ENCODE measurements at regions not wholly inside any gene's neighbourhood (a gene's known extent, or its start where the extent isn't known, plus 50 kb on each side); places are given as distances from the start of the nearest gene placed in this dataset.

DNA sequence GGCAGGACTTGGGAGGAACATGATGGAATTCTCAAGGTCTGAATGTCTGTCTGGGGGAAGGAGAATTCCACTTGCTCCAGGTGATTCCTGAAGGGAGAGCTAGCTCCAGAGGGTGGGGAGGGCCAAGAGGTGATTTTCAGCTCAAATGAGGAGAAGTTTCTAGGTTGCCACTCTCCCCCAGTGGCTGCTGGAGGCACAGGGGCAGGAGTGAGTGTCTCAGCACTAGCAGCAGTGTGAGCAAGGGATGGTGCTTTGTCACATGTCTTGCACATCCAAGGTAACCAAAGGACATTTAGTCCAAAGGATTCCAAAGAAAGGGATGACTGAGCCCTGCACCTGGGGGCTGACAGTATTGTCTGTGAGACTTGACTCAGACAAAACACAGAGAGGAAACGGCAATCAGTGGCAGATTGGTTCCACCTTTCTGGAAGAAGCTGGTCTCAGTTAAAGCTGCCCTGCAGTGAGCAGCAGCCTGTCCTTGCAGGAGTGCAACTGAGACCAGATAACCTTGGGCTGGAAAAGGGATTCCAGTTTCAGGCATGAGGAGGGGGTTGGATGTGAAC lies 51.2 kb upstream of the PCBD1 start:
- H3K4me3 ChIP-seq, result no peak overlapping the region
- in situ Hi-C loops (cut with MboI; ENCODE audit: low sequenced_read_pairs), result no loop called here
- H3K27me3 ChIP-seq (ENCODE audit: low read depth), result peaks cover 4% of the 10 kb centered on the region; the same call in 1 of the 2 replicates
- no peak for DNase-seq (ENCODE audit: low spot score in 2 of 2)
- H3K36me3 ChIP-seq (replicated peaks), result no peaks in the 10 kb centered on the region
- H3K9me3 ChIP-seq, result no peaks in the 10 kb centered on the region
- H3K4me1 ChIP-seq, result no peaks in the 10 kb centered on the region

DNA sequence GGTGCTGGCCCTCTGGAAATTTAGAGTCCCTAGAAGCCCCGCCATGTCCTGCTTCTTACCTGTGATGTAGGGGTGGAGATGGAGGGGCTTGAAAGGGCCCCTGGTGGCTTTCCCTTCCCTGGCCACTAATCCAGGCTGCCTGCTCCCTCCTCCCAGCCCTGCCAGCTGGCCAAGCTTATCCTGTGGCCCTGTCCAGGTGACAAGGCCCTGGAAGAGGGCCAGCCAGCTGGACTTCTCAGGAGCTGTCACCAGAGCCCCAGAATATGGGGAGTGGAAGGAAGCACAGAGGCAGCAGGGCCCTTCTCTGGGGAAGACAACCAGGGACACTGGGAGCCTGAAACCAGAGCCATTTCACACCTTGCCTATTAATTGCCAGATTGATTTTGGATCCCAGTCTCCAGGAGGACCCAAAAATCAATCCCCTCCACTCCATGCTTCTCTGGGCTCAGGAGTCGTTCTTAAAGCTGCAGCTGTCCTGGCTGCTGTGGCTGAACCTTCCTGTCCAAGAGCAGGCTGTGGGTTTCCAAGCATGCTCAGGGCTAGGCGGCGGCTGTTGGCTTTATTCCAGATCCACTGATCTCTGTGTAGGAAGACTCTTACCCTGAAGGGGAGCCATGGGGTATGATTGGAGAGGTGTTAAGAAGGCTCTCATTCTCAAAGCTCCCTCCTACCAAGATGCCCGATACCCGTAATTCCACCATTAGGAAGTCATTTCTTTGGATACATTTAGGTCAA lies 52.6 kb upstream of the PCBD1 start:
- Histone ChIP-seq H3K4me1 (no peaks in the 10 kb centered on the region), H3K9me3 (no peaks in the 10 kb centered on the region), H3K36me3 (replicated peaks) (no peaks in the 10 kb centered on the region), H3K27me3 (ENCODE audit: low read depth) (peaks cover 4% of the 10 kb centered on the region; the same call in 1 of the 2 replicates), H3K4me3 (no peak overlapping the region)
- in situ Hi-C loops (cut with MboI; ENCODE audit: low sequenced_read_pairs), result no loop called here
- DNase-seq (ENCODE audit: low spot score in 2 of 2), result peak in 1 of 2 experiments; percentile 25

DNA sequence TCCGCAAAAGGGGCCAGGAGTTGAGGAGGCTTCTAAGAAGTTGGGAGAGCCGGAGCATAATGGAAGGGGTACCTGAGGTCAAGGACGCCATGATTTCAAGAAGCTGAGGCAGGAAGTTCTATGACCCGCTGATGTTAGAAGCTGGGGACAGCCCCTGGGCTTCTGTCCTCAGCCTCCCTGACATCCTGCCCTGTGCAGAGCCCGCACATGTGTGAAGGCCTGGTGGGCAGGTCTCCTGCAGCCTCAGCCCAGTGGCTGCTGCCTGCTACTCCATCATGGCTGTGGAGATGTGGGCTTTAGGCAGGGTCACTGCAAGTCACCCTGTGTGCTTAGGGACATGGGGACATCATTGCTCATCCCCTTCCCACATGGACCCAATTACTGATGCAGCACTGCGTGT lies 53.8 kb upstream of the PCBD1 start:
- Histone ChIP-seq H3K36me3 (replicated peaks) (no peaks in the 10 kb centered on the region), H3K4me3 (no peak overlapping the region), H3K9me3 (no peaks in the 10 kb centered on the region), H3K4me1 (no peaks in the 10 kb centered on the region), H3K27me3 (ENCODE audit: low read depth) (peaks cover 4% of the 10 kb centered on the region; the same call in 1 of the 2 replicates)
- DNase-seq (ENCODE audit: low spot score in 2 of 2), result no peak
- in situ Hi-C loops (cut with MboI; ENCODE audit: low sequenced_read_pairs), result no loop called here

DNA sequence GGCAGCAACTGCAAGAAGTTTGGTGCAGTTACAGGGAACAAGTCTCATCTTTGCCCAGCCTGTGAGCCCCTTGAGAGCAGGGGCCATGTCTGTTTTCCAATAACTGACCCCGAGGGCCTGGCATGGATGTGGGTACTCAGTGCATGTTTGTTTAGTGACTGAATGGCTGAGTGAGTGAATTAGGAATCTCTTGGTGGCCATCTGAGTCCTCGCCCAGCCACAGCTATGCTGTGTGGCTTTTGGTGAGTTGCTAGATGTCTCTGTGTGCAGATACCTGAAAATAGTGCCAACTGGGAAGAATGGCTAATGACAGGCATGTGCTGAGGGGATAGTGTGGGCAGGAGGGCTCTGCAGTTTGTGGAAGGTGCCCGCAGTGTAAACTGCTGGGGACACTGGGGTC lies 54.4 kb upstream of the PCBD1 start:
- H3K4me3 ChIP-seq, result no peak overlapping the region
- H3K36me3 ChIP-seq (replicated peaks), result no peaks in the 10 kb centered on the region
- H3K9me3 ChIP-seq, result no peaks in the 10 kb centered on the region
- H3K27me3 ChIP-seq (ENCODE audit: low read depth), result peaks cover 4% of the 10 kb centered on the region; the same call in 1 of the 2 replicates
- in situ Hi-C loops (cut with MboI; ENCODE audit: low sequenced_read_pairs), result no loop called here
- no peak for DNase-seq (ENCODE audit: low spot score in 2 of 2)
- no peaks in the 10 kb centered on the region for H3K4me1 ChIP-seq

DNA sequence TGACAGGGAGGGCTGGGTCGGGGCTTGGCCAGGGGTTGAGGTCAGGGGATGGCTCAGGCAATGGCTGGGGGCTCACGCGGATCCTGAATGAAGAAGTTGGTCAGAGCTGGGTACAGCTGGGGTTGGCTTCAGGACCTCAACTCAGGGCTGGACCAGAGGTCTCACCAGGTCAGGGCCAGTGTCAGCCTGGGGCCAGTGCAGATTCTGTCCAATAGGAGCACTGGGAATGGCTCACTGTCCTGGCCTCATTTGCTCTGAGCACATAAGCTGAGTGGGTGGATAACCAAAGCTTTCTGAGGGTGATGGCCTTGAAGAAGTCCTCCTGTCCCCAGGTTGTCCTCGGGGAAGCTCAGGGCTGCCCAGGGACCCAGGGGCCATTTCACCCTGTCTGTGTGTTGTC lies 54.9 kb upstream of the PCBD1 start:
- no peak for DNase-seq (ENCODE audit: low spot score in 2 of 2)
- H3K4me1 ChIP-seq, result no peaks in the 10 kb centered on the region
- no peaks in the 10 kb centered on the region for H3K9me3 ChIP-seq
- H3K4me3 ChIP-seq, result no peak overlapping the region
- peaks cover 4% of the 10 kb centered on the region; the same call in 1 of the 2 replicates for H3K27me3 ChIP-seq (ENCODE audit: low read depth)
- in situ Hi-C loops (cut with MboI; ENCODE audit: low sequenced_read_pairs), result no loop called here
- H3K36me3 ChIP-seq (replicated peaks), result no peaks in the 10 kb centered on the region

DNA sequence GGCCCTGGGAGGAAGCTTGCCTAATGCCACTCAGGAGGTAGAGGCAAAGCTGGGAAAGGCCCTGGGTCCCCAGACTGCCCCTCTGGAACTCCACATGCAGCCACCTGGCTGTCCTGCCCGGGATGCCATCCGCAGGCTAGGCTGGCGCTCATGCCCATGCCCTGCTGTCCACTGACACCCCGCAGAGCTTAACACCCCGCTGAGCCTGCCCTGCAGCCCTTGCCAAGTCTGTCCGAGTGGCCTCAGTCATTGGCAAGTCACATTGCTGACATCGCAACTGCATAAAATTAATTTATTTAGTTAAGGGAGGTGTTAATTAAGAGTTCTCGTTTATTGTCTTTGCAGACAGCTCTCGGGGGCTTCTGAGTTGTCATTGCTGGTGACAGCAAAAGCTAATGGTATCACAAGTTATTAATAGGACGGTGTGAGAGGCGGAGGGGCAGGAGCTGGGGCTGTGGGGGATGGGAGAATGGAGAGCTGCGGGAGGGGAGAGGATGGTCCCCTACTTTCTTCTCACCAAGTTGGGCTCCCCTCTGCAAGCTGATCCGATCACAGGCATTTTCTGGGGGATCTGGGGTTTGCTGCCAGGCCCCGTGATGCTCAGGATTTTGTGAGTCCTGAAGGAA lies 55.6 kb upstream of the PCBD1 start:
- in situ Hi-C loops (cut with MboI; ENCODE audit: low sequenced_read_pairs), result no loop called here
- no peak overlapping the region for H3K4me3 ChIP-seq
- H3K36me3 ChIP-seq (replicated peaks), result no peaks in the 10 kb centered on the region

DNA sequence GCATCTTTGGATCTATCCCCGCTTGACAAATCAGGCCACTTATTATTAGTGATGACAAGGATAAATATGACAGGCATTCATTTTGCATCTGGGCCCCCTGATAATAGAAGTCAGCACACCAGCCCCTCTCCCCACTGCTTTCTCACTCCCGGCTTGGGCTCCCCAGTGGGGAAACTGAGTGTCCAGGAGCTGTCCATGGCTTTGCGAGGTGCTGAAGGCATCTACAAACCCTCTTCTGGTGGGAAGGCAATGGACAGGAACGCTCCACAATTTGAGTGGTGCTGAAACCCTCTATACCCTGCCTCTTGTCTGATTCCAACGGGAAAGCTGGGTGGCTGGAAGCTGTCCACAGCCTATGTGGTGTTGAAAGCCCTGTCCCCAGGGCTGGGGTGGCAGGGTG lies 61.7 kb upstream of the PCBD1 start:
- Histone ChIP-seq H3K4me3 (no peak overlapping the region), H3K4me1 (no peaks in the 10 kb centered on the region), H3K9me3 (no peaks in the 10 kb centered on the region), H3K36me3 (replicated peaks) (no peaks in the 10 kb centered on the region), H3K27me3 (ENCODE audit: low read depth) (no peaks in the 10 kb centered on the region)
- in situ Hi-C loops (cut with MboI; ENCODE audit: low sequenced_read_pairs), result no loop called here
- DNase-seq (ENCODE audit: low spot score in 2 of 2), result no peak

More for the DNA sequence above, 55.6 kb upstream of the PCBD1 start:
- no peaks in the 10 kb centered on the region for H3K4me1 ChIP-seq
- DNase-seq (ENCODE audit: low spot score in 2 of 2), result no peak
- peaks cover 4% of the 10 kb centered on the region; the same call in 1 of the 2 replicates for H3K27me3 ChIP-seq (ENCODE audit: low read depth)
- no peaks in the 10 kb centered on the region for H3K9me3 ChIP-seq

DNA sequence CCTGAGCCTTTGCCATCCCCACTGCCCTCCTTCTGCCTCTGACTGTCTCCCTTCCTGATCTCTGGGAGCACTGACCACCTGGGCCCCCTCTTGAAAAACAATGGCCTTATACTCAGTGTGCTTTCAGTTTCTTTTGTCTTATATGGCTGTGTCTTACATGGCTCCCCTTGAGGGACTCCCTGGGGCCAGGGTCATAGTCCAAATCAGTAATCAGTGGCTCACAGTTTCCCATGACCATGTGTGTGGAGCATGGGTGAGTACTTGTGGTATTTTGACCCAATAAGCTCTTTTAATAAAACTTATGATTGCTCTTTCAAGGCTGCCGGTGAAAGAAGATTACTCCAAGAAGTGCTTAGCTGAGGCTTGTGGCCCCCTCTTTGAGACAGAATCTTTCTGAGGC lies 62.4 kb upstream of the PCBD1 start:
- DNase-seq (ENCODE audit: low spot score in 2 of 2), result no peak
- Histone ChIP-seq H3K9me3 (no peaks in the 10 kb centered on the region), H3K4me1 (no peaks in the 10 kb centered on the region), H3K4me3 (no peak overlapping the region), H3K27me3 (ENCODE audit: low read depth) (0 out of 2 replicates have a peak, but pooled peaks cover under 1% of the 10 kb centered on the region), H3K36me3 (replicated peaks) (no peaks in the 10 kb centered on the region)
- in situ Hi-C loops (cut with MboI; ENCODE audit: low sequenced_read_pairs), result no loop called here

DNA sequence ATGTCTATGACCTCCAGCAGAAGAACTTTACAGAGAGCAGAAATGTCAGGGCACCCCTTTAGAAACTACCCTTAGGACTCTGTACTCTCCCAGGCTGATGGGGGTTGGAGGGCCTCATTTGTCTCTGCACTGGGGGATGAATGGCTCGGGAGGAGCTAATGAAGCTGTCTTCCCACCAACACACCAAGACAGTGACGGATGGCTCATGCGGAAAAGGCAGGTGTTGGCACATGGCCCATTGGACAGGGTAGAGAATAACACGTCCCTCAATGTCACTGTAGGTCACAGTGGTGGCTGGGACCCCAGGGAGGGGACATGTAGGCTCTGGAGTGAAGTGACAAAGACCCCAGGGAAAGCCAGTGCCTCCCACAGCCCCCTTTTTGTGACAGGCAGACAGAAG lies 64.0 kb upstream of the PCBD1 start:
- no peaks in the 10 kb centered on the region for H3K36me3 ChIP-seq (replicated peaks)
- no peak for DNase-seq (ENCODE audit: low spot score in 2 of 2)
- H3K4me1 ChIP-seq, result no peaks in the 10 kb centered on the region
- in situ Hi-C loops (cut with MboI; ENCODE audit: low sequenced_read_pairs), result no loop called here
- no peaks in the 10 kb centered on the region for H3K9me3 ChIP-seq
- no peak overlapping the region for H3K4me3 ChIP-seq
- peaks cover 5% of the 10 kb centered on the region; the same call in 1 of the 2 replicates for H3K27me3 ChIP-seq (ENCODE audit: low read depth)

DNA sequence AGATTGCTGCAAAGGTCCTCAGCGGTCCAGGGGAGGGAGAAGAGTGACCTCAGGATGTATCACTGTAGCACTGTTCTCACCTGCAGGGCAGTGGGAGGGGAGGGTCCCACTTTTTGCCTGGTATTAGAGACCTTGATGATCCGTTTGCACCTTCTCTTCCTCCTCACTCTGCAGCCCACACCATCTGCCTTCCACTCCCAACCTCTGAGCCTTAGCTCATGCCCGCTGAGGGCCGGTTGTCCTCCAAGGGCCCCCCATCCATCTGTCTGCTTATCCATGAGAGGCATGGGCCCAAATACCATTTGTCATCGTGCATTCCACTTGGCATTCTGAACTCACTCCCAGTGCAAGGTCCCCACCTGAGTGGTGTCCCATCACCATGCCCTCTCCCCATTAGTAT lies 64.6 kb upstream of the PCBD1 start:
- Histone ChIP-seq H3K4me1 (no peaks in the 10 kb centered on the region), H3K27me3 (ENCODE audit: low read depth) (peaks cover 5% of the 10 kb centered on the region; the same call in 1 of the 2 replicates), H3K9me3 (no peaks in the 10 kb centered on the region), H3K36me3 (replicated peaks) (no peaks in the 10 kb centered on the region), H3K4me3 (no peak overlapping the region)
- no peak for DNase-seq (ENCODE audit: low spot score in 2 of 2)
- in situ Hi-C loops (cut with MboI; ENCODE audit: low sequenced_read_pairs), result no loop called here

DNA sequence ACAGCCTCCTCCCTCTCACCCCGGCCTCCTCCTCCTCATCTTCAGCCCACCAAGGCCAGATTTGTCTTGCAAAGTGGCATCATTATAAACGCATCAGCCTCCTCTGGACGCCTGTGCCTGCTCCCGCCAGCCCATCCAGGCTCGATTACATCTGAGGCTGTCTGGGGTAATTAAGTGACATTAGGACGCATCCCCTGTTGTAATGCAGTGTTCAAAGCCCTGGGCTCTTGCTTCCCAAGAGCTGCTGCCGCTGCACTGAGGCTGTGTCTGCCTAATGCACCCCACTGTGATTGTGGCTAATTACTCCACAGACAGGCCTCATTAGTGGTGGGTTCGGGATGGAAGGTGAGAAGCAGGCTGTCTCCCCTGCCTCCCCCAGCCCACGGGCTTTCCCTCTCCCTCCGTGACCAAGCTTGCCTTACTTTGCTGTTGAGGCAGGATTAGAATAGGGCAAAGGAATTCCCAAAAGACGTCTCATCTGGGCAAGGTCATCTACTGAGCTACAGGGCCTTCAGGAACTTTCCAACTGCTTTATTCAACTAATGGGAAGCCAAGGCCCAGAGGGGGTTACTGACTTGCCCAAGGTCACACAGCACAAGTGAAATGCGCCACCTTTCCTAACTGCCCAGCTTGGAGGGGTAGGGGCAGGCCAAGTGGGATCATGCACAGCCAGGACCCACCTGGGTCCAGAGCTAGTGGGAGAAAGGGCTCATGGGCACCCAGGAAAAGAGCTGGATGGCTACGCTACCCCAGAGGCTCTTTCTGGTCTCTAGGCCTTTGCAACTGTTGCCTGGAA lies 66.2 kb upstream of the PCBD1 start:
- no peak overlapping the region for H3K4me3 ChIP-seq
- no peaks in the 10 kb centered on the region for H3K9me3 ChIP-seq
- no peaks in the 10 kb centered on the region for H3K36me3 ChIP-seq (replicated peaks)
- H3K27me3 ChIP-seq (ENCODE audit: low read depth), result peaks cover 5% of the 10 kb centered on the region; the same call in 1 of the 2 replicates
- H3K4me1 ChIP-seq, result no peaks in the 10 kb centered on the region
- in situ Hi-C loops (cut with MboI; ENCODE audit: low sequenced_read_pairs), result no loop called here
- DNase-seq (ENCODE audit: low spot score in 2 of 2), result no peak

DNA sequence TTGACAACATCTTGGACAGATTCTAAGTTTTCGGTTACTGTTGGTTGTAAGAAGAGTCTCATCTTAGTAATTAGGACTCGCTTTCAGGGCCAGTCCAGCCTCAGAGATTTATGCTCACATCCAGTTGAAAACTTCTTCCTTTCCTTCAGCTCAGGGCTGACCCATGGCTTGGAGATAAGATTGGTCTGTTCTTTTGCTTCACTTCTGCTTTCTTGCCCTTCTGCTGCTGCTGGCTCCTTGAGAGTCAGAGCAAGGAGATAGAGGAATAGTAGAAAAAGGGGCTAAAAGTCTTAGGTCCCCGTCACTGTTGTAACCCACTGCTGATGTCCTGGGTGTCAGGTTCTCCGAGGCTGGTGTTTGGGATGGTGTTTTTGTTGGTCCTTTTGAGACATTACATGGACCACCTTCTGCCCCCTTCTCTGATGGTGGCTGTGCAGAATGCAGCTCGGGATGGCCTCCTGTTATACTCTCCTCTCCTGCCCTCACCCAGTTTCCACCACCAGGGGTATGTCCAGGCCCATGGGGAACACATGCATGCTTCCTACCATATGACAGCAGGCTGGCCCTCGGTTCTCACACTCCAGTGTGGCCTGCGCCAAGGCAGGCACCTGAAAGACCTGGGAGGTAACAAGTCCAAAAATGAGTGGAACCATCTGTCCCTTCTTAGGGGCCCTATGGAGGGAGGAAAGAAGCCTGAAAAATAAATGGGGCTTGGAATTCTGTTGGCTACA lies 67.8 kb upstream of the PCBD1 start:
- H3K27me3 ChIP-seq (ENCODE audit: low read depth), result peaks cover 5% of the 10 kb centered on the region; the same call in 1 of the 2 replicates

DNA sequence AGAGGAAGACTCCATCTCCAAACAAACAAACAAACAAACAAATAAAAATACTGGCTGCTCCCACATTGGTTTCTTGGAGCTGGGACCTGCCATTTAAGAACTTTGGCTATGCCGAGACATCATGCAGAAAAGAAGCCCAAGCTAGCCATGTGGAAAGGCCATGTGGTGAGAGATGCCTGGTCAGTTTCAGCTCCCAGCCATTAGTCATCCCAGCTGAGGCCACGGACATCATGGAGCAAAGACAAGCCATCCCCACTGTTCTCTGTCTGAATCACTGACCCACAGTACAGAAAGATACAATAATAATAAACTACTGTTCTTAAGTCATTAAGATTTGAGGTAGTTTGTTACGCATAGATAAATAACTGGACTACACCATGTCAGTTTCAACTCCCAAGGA lies 70.0 kb upstream of the PCBD1 start:
- Histone ChIP-seq H3K36me3 (replicated peaks) (no peaks in the 10 kb centered on the region), H3K4me1 (no peaks in the 10 kb centered on the region), H3K4me3 (no peak overlapping the region), H3K9me3 (no peaks in the 10 kb centered on the region), H3K27me3 (ENCODE audit: low read depth) (peaks cover 10% of the 10 kb centered on the region; the same call in 1 of the 2 replicates)
- no peak for DNase-seq (ENCODE audit: low spot score in 2 of 2)
- in situ Hi-C loops (cut with MboI; ENCODE audit: low sequenced_read_pairs), result no loop called here

More for the DNA sequence above, 67.8 kb upstream of the PCBD1 start:
- no peak for DNase-seq (ENCODE audit: low spot score in 2 of 2)
- no peak overlapping the region for H3K4me3 ChIP-seq
- in situ Hi-C loops (cut with MboI; ENCODE audit: low sequenced_read_pairs), result no loop called here
- no peaks in the 10 kb centered on the region for H3K9me3 ChIP-seq
- no peaks in the 10 kb centered on the region for H3K36me3 ChIP-seq (replicated peaks)
- H3K4me1 ChIP-seq, result no peaks in the 10 kb centered on the region

Data from HAP-1 (cell line).